GM12891 (cell line): ENCODE measurements at regions not wholly inside any gene's neighbourhood (a gene's known extent, or its start where the extent isn't known, plus 50 kb on each side); places are given as distances from the start of the nearest gene placed in this dataset.

Experiments used
- POLR2A ChIP-seq: IDR thresholded peaks from 2 replicates; pipeline ENCODE4 v1.6.1; 2011; ENCODE audit warnings: low read depth, low read length, control low read depth
- POLR2AphosphoS5 ChIP-seq: IDR thresholded peaks from 2 replicates; pipeline ENCODE4 v1.6.1; 2011; ENCODE audit warnings: low read depth, low read length, control low read depth
- POU2F2 ChIP-seq: IDR thresholded peaks from 2 replicates; pipeline ENCODE4 v1.6.1; 2011; ENCODE audit warnings: low read depth, mild to moderate bottlenecking, control low read depth, low read length, moderate library complexity
- SPI1 ChIP-seq: IDR thresholded peaks from 2 replicates; pipeline ENCODE4 v1.6.1; 2011; ENCODE audit warnings: low read depth, low read length, control low read depth
- TAF1 ChIP-seq: IDR thresholded peaks from 2 replicates; pipeline ENCODE4 v1.6.1; 2011; ENCODE audit warnings: low read depth, low read length, control low read depth

DNA sequence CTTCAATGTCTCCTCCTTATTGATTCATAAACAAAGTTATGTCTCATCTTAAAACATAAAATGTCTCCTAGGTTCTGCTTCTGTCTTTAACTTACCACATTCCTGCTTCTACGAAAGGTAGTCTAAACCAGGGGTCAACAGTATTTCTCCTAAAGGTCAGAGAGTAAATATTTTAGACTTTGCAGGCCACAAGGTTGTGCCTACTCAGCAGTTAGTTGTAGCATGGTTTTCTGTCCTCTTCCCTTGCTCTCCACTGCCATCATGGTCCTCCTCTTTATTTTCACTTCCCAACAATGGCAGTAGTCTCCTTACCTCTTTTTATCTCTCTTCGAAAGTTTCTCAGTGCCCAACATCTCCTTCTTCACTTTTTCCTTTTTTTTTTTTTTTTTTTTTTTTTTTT is 68.3 kb upstream of the LRP1B start:
- TF ChIP-seq POLR2A (no peak), TAF1 (no peak), POU2F2 (no peak), POLR2AphosphoS5 (no peak), SPI1 (no peak)
